ENCODE measurements at regions not wholly inside any gene's neighbourhood (a gene's known extent, or its start where the extent isn't known, plus 50 kb on each side); places are given as distances from the start of the nearest gene placed in this dataset.

- TF ChIP-seq SUPT5H (IDR thresholded peaks at IDR 0.05) = no peak
- TF ChIP-seq PHF21A (IDR thresholded peaks at IDR 0.05; ENCODE audit: borderline replicate concordance, low read depth) = no peak
- TF ChIP-seq ZNF830 (CRISPR knock-in tag; IDR thresholded peaks at IDR 0.05) = no peak
- TF ChIP-seq ZC3H4 (CRISPR knock-in tag; IDR thresholded peaks at IDR 0.05; ENCODE audit: borderline replicate concordance) = no peak
- TF ChIP-seq SAFB (IDR thresholded peaks at IDR 0.05; ENCODE audit: borderline replicate concordance, low read depth, low read length) = no peak
- TF ChIP-seq OTX1 (CRISPR knock-in tag; IDR thresholded peaks at IDR 0.05) = no peak
- TF ChIP-seq, protein P1, sequence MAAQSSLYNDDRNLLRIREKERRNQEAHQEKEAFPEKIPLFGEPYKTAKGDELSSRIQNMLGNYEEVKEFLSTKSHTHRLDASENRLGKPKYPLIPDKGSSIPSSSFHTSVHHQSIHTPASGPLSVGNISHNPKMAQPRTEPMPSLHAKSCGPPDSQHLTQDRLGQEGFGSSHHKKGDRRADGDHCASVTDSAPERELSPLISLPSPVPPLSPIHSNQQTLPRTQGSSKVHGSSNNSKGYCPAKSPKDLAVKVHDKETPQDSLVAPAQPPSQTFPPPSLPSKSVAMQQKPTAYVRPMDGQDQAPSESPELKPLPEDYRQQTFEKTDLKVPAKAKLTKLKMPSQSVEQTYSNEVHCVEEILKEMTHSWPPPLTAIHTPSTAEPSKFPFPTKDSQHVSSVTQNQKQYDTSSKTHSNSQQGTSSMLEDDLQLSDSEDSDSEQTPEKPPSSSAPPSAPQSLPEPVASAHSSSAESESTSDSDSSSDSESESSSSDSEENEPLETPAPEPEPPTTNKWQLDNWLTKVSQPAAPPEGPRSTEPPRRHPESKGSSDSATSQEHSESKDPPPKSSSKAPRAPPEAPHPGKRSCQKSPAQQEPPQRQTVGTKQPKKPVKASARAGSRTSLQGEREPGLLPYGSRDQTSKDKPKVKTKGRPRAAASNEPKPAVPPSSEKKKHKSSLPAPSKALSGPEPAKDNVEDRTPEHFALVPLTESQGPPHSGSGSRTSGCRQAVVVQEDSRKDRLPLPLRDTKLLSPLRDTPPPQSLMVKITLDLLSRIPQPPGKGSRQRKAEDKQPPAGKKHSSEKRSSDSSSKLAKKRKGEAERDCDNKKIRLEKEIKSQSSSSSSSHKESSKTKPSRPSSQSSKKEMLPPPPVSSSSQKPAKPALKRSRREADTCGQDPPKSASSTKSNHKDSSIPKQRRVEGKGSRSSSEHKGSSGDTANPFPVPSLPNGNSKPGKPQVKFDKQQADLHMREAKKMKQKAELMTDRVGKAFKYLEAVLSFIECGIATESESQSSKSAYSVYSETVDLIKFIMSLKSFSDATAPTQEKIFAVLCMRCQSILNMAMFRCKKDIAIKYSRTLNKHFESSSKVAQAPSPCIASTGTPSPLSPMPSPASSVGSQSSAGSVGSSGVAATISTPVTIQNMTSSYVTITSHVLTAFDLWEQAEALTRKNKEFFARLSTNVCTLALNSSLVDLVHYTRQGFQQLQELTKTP (IDR thresholded peaks at IDR 0.05; ENCODE audit: low read depth in 1 of 2, partially characterized antibody in 2 of 2) = no peak
- no peak for TF ChIP-seq CXXC5 (CRISPR knock-in tag; IDR thresholded peaks at IDR 0.05)
These were observed 197.4 kb downstream of the MREG start (continued) for GRCh38 chr2:215815960-215816359.

DNA sequence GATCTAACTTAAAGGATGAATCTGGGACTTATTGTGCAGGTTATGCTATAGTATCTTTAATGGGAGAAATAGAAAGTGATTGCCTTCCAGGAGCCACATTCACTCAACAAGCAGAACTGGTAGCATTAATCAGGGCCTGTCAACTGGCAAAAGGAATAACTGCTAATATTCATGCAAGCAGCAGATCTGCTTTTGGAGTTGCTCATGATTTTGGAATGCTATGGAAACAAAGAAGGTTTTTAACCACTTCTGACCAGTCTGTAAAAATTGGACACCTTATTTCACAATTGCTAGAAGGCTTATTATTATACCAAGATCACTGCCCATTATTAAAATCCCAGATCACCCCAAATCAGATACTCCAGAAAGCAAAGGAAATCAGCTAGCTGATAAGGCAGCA, 200.4 kb downstream of the MREG start:
- ATAC-seq (no peak), DNase-seq (ENCODE audit: extremely low read depth in 1 of 4, low spot score in 3 of 4) (no peak), FAIRE-seq (no peak)
- intact Hi-C loops (cut with micrococcal nuclease) (no loop called here), in situ Hi-C loops (cut with MboI) (no loop called here)
- Histone ChIP-seq H2AFZ (ENCODE audit: low read depth, low read length) (no peak overlapping the region), H3K9ac (ENCODE audit: insufficient read depth in 1 of 2, low read depth in 2 of 2, low read length in 2 of 2) (no peak overlapping the region), H3K9me3 (replicated peaks; ENCODE audit: control insufficient read depth, insufficient read depth, low read depth, low read length) (no peaks in the 10 kb centered on the region), H3K4me1 (replicated peaks in 1 of 2; ENCODE audit: control insufficient read depth in 2 of 2, insufficient read depth in 2 of 2, low read length in 2 of 2) (peaks cover 0 to 16% of the 10 kb centered on the region in 2 experiments; a peak in 4 of 5 replicates), H3K4me2 (ENCODE audit: insufficient read depth, low read length) (no peak overlapping the region), H3K27ac (ENCODE audit: extremely low read depth, low read depth, low read length) (no peak overlapping the region), H3K36me3 (ENCODE audit: control insufficient read depth, insufficient read depth, low read length) (no peaks in the 10 kb centered on the region), H3K79me2 (ENCODE audit: control insufficient read depth, insufficient read depth, low read length) (no peaks in the 10 kb centered on the region), H3K27me3 (ENCODE audit: control insufficient read depth in 2 of 2, insufficient read depth in 2 of 2, low read length in 2 of 2) (no peaks in the 10 kb centered on the region), H3K9me1 (ENCODE audit: control insufficient read depth, insufficient read depth, low read length) (no peaks in the 10 kb centered on the region), H4K20me1 (replicated peaks; ENCODE audit: control insufficient read depth, insufficient read depth, low read length) (no peaks in the 10 kb centered on the region), H3K4me3 (no peak overlapping the region)
- POLR2A ChIA-PET = no interaction called here
- TF ChIP-seq PBX2 (CRISPR knock-in tag; IDR thresholded peaks at IDR 0.05; ENCODE audit: low read depth) (no peak), PBX2 (tag; conservative IDR thresholded peaks at IDR 0.05; ENCODE audit: low read depth) (0 out of 2 replicates have a peak, but pooled peaks have one; percentile 13)
- TF ChIP-seq, protein P2, sequence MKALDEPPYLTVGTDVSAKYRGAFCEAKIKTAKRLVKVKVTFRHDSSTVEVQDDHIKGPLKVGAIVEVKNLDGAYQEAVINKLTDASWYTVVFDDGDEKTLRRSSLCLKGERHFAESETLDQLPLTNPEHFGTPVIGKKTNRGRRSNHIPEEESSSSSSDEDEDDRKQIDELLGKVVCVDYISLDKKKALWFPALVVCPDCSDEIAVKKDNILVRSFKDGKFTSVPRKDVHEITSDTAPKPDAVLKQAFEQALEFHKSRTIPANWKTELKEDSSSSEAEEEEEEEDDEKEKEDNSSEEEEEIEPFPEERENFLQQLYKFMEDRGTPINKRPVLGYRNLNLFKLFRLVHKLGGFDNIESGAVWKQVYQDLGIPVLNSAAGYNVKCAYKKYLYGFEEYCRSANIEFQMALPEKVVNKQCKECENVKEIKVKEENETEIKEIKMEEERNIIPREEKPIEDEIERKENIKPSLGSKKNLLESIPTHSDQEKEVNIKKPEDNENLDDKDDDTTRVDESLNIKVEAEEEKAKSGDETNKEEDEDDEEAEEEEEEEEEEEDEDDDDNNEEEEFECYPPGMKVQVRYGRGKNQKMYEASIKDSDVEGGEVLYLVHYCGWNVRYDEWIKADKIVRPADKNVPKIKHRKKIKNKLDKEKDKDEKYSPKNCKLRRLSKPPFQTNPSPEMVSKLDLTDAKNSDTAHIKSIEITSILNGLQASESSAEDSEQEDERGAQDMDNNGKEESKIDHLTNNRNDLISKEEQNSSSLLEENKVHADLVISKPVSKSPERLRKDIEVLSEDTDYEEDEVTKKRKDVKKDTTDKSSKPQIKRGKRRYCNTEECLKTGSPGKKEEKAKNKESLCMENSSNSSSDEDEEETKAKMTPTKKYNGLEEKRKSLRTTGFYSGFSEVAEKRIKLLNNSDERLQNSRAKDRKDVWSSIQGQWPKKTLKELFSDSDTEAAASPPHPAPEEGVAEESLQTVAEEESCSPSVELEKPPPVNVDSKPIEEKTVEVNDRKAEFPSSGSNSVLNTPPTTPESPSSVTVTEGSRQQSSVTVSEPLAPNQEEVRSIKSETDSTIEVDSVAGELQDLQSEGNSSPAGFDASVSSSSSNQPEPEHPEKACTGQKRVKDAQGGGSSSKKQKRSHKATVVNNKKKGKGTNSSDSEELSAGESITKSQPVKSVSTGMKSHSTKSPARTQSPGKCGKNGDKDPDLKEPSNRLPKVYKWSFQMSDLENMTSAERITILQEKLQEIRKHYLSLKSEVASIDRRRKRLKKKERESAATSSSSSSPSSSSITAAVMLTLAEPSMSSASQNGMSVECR (CRISPR knock-in tag; IDR thresholded peaks at IDR 0.05) = no peak
- CTCF ChIA-PET (ENCODE audit: low intra/inter-chr PET ratio) = no interaction called here
- BruUV-seq (replicated peaks) = no TSS peak
